Stimulated activated naive B cell treated with anti-CD40 and anti-IgM and Interleukin-4, amounts not matched to agents 10 μg/mL and 1 μg/mL and 100 μg/mL, for 72 hours (primary cell): ENCODE measurements at regions not wholly inside any gene's neighbourhood (a gene's known extent, or its start where the extent isn't known, plus 50 kb on each side); places are given as distances from the start of the nearest gene placed in this dataset.

Experiments used
- ATAC-seq, 2 donors: fragments of 150-1000 bp; cut with Tn5 transposase; replicated peaks; 2 replicates each; pipeline ENCODE4 v1.10.0; 2021; ENCODE audit warnings: moderate library complexity in 1 of 2
- DNase-seq: peaks from one replicate; pipeline ENCODE4 v3.0.0; 2021
- H3K27ac Mint-ChIP-seq: one replicate; pipeline ENCODE4 v1.8.0; 2022; ENCODE audit warnings: mild to moderate bottlenecking, mixed read lengths
- H3K27me3 Mint-ChIP-seq, 2 donors: one replicate each; pipeline ENCODE4 v1.8.0; 2022; ENCODE audit warnings: mixed read lengths in 2 of 2
- H3K36me3 Mint-ChIP-seq, 2 donors: one replicate each; pipeline ENCODE4 v1.8.0; 2022; ENCODE audit warnings: mixed read lengths in 2 of 2, mild to moderate bottlenecking in 1 of 2
- H3K4me1 Mint-ChIP-seq, 2 donors: one replicate each; pipeline ENCODE4 v1.8.0; 2022; ENCODE audit warnings: mixed read lengths in 2 of 2, mild to moderate bottlenecking in 1 of 2
- H3K4me3 Mint-ChIP-seq, 2 donors: one replicate each; pipeline ENCODE4 v1.8.0; 2022; ENCODE audit warnings: mild to moderate bottlenecking in 2 of 2, mixed read lengths in 2 of 2, moderate library complexity in 1 of 2
- H3K9me3 Mint-ChIP-seq, 2 donors: one replicate each; pipeline ENCODE4 v1.8.0; 2022; ENCODE audit warnings: mixed read lengths in 2 of 2, mild to moderate bottlenecking in 1 of 2

DNA sequence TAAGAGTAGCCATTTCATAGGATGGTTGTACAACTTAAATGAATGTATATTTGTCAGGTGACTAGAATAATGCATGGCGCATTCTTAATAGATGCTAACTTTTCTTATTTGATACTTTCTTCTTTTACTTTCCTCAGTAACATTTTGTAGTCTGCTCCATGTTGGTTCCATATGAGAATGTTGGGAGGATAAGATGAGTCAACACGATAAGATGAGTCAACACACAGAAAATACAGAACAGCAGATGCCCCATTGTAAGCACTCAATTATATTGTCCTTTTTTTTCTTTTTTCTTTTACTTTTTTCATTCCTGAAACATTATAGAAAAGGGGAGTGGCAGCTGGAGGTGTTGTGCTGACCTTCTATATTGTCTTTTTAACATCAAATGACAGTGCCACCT is 92.3 kb upstream of the SPATA31C2 start:
- DNase-seq (no peak), ATAC-seq (no peak)
- Mint-ChIP-seq H3K4me3 (no peak overlapping the region), H3K36me3 (no peaks in the 10 kb centered on the region), H3K4me1 (no peaks in the 10 kb centered on the region), H3K27me3 (peaks cover 4 to 5% of the 10 kb centered on the region in 2 donors), H3K27ac (no peak overlapping the region), H3K9me3 (peaks cover 0 to 4% of the 10 kb centered on the region in 2 donors)

- DNase-seq (no peak), ATAC-seq (no peak)
- Mint-ChIP-seq H3K27me3 (peaks cover 0 to 5% of the 10 kb centered on the region in 2 donors), H3K4me3 (no peak overlapping the region), H3K27ac (no peak overlapping the region), H3K4me1 (no peaks in the 10 kb centered on the region), H3K9me3 (peaks cover 0 to 4% of the 10 kb centered on the region in 2 donors), H3K36me3 (no peaks in the 10 kb centered on the region)
Observed at GRCh38 chr9:88229434-88229833, 91.2 kb upstream of the SPATA31C2 start.

DNA sequence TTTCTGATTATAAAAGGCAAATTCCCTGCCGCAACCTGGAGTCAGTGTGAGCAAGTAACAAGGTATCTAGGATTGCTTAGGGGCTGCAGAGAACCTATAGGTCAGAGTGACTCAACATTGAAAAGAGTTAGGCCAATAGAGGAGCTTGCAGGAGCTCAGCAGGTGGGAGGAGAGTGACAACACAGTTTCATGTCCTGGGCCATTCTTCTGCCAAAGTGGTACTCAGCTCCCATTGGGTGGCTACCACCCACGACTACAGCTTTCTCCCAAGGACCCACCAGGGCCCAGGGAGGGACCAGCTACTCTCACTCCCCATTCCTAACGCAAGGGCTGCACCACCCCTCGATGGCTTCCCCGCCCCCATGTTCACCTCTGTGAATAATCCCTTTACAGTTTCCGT is 86.7 kb upstream of the SPATA31C2 start:
- Mint-ChIP-seq H3K9me3 (peaks cover 2 to 5% of the 10 kb centered on the region in 2 donors), H3K27ac (no peak overlapping the region), H3K4me1 (peaks cover 4% of the 10 kb centered on the region in 2 donors), H3K27me3 (peaks cover 7 to 10% of the 10 kb centered on the region in 2 donors), H3K4me3 (no peak overlapping the region), H3K36me3 (no peaks in the 10 kb centered on the region)
- no peak for ATAC-seq
- DNase-seq, result no peak

GRCh38 chr9:88221105-88221504 is 82.8 kb upstream of the SPATA31C2 start:
- DNase-seq (no peak), ATAC-seq (no peak)
- H3K4me1 Mint-ChIP-seq, result peaks cover 4 to 9% of the 10 kb centered on the region in 2 donors
- H3K27me3 Mint-ChIP-seq, result peaks cover 7 to 15% of the 10 kb centered on the region in 2 donors
- no peaks in the 10 kb centered on the region for H3K36me3 Mint-ChIP-seq
- no peak overlapping the region for H3K4me3 Mint-ChIP-seq
- peaks cover 2 to 5% of the 10 kb centered on the region in 2 donors for H3K9me3 Mint-ChIP-seq
- H3K27ac Mint-ChIP-seq, result no peak overlapping the region

- no peak overlapping the region for H3K4me3 Mint-ChIP-seq
- no peaks in the 10 kb centered on the region for H3K36me3 Mint-ChIP-seq
- H3K4me1 Mint-ChIP-seq, result peaks cover 4 to 9% of the 10 kb centered on the region in 2 donors
- H3K27ac Mint-ChIP-seq, result no peak overlapping the region
- H3K27me3 Mint-ChIP-seq, result peaks cover 7 to 15% of the 10 kb centered on the region in 2 donors
- no peak for ATAC-seq
- peaks cover 2 to 5% of the 10 kb centered on the region in 2 donors for H3K9me3 Mint-ChIP-seq
- DNase-seq, result no peak
Observed at GRCh38 chr9:88220652-88221051, 82.4 kb upstream of the SPATA31C2 start.

DNA sequence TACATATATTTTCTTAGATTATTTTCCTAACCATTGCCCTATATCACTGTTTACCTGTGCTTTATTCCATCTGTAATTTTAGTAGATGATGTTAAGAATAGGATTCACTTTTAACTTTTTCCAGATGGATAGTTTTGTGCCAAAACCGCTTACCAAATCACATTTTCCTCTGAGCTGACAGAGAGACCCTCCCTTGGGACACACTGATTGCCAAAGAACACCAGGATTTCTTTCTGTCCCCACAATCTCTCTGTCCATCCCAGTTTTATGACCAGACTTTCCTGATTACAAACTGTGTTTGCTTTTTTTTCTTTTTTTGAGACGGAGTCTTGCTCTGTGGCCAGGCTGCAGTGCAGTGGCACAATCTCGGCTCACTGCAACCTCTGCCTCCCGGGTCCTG is 81.3 kb upstream of the SPATA31C2 start:
- no peak for ATAC-seq
- Mint-ChIP-seq H3K4me1 (peaks cover 4 to 9% of the 10 kb centered on the region in 2 donors), H3K9me3 (peaks cover 3 to 5% of the 10 kb centered on the region in 2 donors), H3K4me3 (no peak overlapping the region), H3K27ac (no peak overlapping the region), H3K36me3 (no peaks in the 10 kb centered on the region), H3K27me3 (peaks cover 7 to 15% of the 10 kb centered on the region in 2 donors)
- DNase-seq, result no peak

GRCh38 chr9:88218726-88219125 is 80.5 kb upstream of the SPATA31C2 start:
- H3K27me3 Mint-ChIP-seq, result peaks cover 7 to 15% of the 10 kb centered on the region in 2 donors
- no peak for DNase-seq
- H3K4me3 Mint-ChIP-seq, result no peak overlapping the region
- ATAC-seq, result no peak
- no peak overlapping the region for H3K27ac Mint-ChIP-seq
- H3K9me3 Mint-ChIP-seq, result peaks cover 5 to 6% of the 10 kb centered on the region in 2 donors
- no peaks in the 10 kb centered on the region for H3K36me3 Mint-ChIP-seq
- peaks cover 4 to 9% of the 10 kb centered on the region in 2 donors for H3K4me1 Mint-ChIP-seq

DNA sequence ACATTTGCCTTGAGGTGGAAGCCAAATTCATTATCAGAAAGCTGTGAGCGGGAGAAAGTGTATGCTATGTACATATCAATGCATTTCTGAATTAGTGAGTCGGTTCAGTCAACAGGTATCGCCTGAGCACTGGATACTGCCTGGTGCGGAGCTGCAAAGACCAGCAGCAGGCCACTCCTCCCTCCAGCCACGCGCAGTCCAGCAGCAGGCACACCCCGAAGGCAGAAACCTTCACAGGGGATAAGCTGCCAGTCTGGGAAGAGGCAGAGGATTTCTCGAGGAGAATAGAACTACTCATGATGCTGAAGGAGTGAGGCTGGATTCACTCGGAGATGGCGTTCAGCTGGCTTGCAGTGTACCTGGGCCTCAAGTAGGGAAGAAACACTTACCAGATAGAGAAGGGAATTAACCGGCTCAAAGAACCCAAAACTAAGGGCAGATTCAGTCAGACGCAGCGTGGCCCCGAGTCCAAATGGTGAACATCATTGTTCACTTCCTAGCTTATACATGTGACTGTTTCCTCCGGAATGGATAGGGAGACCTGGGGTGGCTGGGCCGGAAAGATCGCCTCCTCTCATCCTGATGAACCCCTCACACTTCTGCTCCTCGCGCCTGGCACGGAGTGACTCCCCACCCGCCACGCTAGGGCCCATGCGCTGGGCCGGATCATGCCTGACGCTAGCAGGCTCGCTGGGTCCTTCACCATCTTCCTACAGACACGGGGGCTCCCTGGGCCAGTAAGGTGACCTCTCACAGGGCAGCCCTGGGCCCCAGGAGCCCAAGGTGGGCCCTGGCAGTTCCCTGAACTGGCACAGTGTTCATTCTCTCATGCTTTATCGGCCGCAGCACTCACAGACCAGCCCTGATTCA is 78.1 kb upstream of the SPATA31C2 start:
- no peak overlapping the region for H3K4me3 Mint-ChIP-seq
- ATAC-seq, result no peak
- peaks cover 5 to 13% of the 10 kb centered on the region in 2 donors for H3K27me3 Mint-ChIP-seq
- H3K9me3 Mint-ChIP-seq, result peaks cover 8 to 9% of the 10 kb centered on the region in 2 donors
- no peaks in the 10 kb centered on the region for H3K36me3 Mint-ChIP-seq
- no peak for DNase-seq
- peaks cover 3 to 8% of the 10 kb centered on the region in 2 donors for H3K4me1 Mint-ChIP-seq
- no peak overlapping the region for H3K27ac Mint-ChIP-seq

GRCh38 chr9:88215196-88216125 is 77.2 kb upstream of the SPATA31C2 start:
- Mint-ChIP-seq H3K4me3 (no peak overlapping the region), H3K9me3 (peaks cover 5 to 9% of the 10 kb centered on the region in 2 donors), H3K4me1 (peaks cover 0 to 5% of the 10 kb centered on the region in 2 donors), H3K36me3 (no peaks in the 10 kb centered on the region), H3K27ac (no peak overlapping the region), H3K27me3 (peaks cover 0 to 8% of the 10 kb centered on the region in 2 donors)
- ATAC-seq (no peak), DNase-seq (no peak)

- H3K27ac Mint-ChIP-seq, result no peak overlapping the region
- peaks cover 4 to 8% of the 10 kb centered on the region in 2 donors for H3K27me3 Mint-ChIP-seq
- DNase-seq (no peak), ATAC-seq (no peak)
- no peaks in the 10 kb centered on the region for H3K9me3 Mint-ChIP-seq
- H3K36me3 Mint-ChIP-seq, result no peaks in the 10 kb centered on the region
- H3K4me3 Mint-ChIP-seq, result no peak overlapping the region
- H3K4me1 Mint-ChIP-seq, result no peaks in the 10 kb centered on the region
Observed at GRCh38 chr9:88202321-88202720, 64.0 kb upstream of the SPATA31C2 start.

DNA sequence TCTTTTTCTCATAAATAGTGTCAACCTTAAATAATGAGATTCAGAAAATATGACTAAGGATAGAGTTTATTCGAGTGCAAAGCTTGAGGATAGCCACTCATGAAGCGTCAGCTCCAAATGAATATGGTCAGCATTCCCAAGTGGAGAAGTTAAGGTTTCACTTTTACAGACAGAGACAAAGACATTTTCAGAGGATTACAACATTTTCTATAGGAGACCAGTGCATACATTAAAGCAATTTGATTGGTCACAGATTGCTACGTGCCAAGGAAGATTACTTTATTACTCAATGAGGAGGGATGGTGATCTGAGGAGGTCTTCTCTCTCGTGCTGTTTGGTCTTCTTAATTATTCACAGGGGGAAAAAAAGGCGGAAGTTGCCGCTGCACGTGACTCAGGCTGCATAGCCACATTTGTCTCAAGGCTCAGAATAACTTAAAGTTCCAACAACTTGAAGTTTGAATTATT is 60.1 kb upstream of the SPATA31C2 start:
- ATAC-seq (no peak), DNase-seq (no peak)
- no peaks in the 10 kb centered on the region for H3K9me3 Mint-ChIP-seq
- H3K27ac Mint-ChIP-seq, result no peak overlapping the region
- H3K27me3 Mint-ChIP-seq, result peaks cover 4 to 12% of the 10 kb centered on the region in 2 donors
- no peaks in the 10 kb centered on the region for H3K36me3 Mint-ChIP-seq
- H3K4me1 Mint-ChIP-seq, result peaks cover 0 to 1% of the 10 kb centered on the region in 2 donors
- H3K4me3 Mint-ChIP-seq, result no peak overlapping the region

DNA sequence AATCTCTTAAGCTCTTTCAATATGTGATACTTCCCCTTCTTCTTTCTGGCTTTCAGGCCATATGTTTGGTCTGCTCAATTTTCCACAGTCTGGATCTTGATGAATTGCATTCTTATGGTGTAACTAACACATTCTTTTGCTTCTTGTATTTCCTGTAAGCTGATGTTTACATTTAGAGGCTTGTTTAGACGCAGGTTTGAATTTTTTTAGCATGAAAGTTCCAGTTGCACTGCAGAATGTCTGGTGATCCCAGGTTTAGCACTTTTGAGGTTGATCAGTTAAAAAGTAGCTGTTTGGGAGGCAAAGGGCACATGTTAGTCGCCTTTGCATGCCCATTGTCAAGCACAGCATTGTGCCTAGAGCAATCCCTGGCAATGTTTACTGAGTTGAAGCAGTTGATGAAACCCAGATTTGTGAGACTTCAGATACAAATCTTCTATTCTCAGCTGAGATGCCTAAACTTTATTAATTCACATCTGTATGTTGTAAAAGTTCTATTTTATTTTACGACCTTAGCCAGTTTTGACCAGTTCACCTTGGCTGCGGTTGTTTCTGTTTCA is 59.6 kb upstream of the SPATA31C2 start:
- ATAC-seq (no peak), DNase-seq (no peak)
- Mint-ChIP-seq H3K9me3 (no peaks in the 10 kb centered on the region), H3K4me1 (peaks cover 0 to 1% of the 10 kb centered on the region in 2 donors), H3K36me3 (no peaks in the 10 kb centered on the region), H3K27ac (no peak overlapping the region), H3K4me3 (no peak overlapping the region), H3K27me3 (peaks cover 6 to 12% of the 10 kb centered on the region in 2 donors)

DNA sequence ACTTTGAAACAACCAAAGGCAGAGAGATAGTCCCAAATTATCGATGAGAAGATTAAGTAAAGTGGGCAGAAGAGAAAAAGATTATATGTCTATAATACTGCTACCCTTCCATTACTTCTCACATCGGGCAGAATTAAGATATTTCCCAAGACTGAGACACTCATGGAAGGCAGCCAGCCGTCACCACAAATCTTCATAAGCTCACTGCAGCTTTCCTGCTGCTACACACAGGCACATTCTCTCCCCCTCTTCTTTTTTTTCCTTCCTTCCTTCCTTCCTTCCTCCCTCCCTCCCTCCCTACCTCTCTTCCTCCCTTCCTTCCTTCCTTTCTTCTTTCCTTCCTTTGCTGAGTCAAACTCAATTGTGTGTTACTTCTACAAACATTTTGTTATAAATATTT is 58.7 kb upstream of the SPATA31C2 start:
- Mint-ChIP-seq H3K36me3 (no peaks in the 10 kb centered on the region), H3K4me3 (no peak overlapping the region), H3K27ac (no peak overlapping the region), H3K4me1 (peaks cover 0 to 1% of the 10 kb centered on the region in 2 donors), H3K9me3 (no peaks in the 10 kb centered on the region), H3K27me3 (peaks cover 12% of the 10 kb centered on the region in 2 donors)
- ATAC-seq (no peak), DNase-seq (no peak)
